CD14-positive monocyte (primary cell): ENCODE measurements at regions not wholly inside any gene's neighbourhood (a gene's known extent, or its start where the extent isn't known, plus 50 kb on each side); places are given as distances from the start of the nearest gene placed in this dataset.

Experiments used
- DNase-seq, 3 donors: peaks; one replicate each; pipeline ENCODE4 v3.0.0-alpha.2; 2011 to 2022
- H2AFZ ChIP-seq: 2 replicates; pipeline ENCODE4 v1.6.0; 2012; ENCODE audit warnings: mild to moderate bottlenecking, low read depth, low read length, inconsistent platforms; ENCODE audit not compliant: insufficient read depth, poor library complexity, severe bottlenecking
- H3K27ac ChIP-seq, 2 donors: 1 replicate in 1 of 2; 2 replicates in 1 of 2; pipeline ENCODE4 v1.5.1; 2012 to 2013; ENCODE audit warnings: low read length in 2 of 2, control low read depth in 1 of 2, inconsistent platforms in 1 of 2, low read depth in 1 of 2, mild to moderate bottlenecking in 1 of 2
- H3K27me3 ChIP-seq, 2 donors: one replicate each; pipeline versions ENCODE4 v1.6.0 to v1.6.1; 2011 to 2013; ENCODE audit warnings: low read length in 2 of 2; ENCODE audit not compliant: control insufficient read depth in 2 of 2, insufficient read depth in 2 of 2
- H3K36me3 ChIP-seq, 2 donors: replicated peaks in 1 of 2; 1 replicate in 1 of 2; 2 replicates in 1 of 2; pipeline versions ENCODE4 v1.5.1 to v1.6.1; 2012 to 2013; ENCODE audit warnings: low read length in 2 of 2, control low read depth in 1 of 2, inconsistent platforms in 1 of 2, mild to moderate bottlenecking in 1 of 2; ENCODE audit not compliant: insufficient read depth in 2 of 2, control insufficient read depth in 1 of 2
- H3K4me1 ChIP-seq, 2 donors: 1 replicate in 1 of 2; 2 replicates in 1 of 2; pipeline versions ENCODE4 v1.5.1 to v1.6.1; 2012 to 2013; ENCODE audit warnings: low read length in 2 of 2, control low read depth in 1 of 2, inconsistent platforms in 1 of 2, mild to moderate bottlenecking in 1 of 2, moderate library complexity in 1 of 2; ENCODE audit not compliant: insufficient read depth in 2 of 2, control insufficient read depth in 1 of 2
- H3K4me2 ChIP-seq: replicated peaks from 2 replicates; pipeline ENCODE3; 2012; ENCODE audit warnings: low read length, moderate library complexity, mild to moderate bottlenecking; ENCODE audit not compliant: poor library complexity, severe bottlenecking; ENCODE audit errors: extremely low read depth
- H3K4me3 ChIP-seq, 3 experiments: fragments of 200-600 bp in 1 of 3; sonication (generic) in 1 of 3; replicated peaks in 1 of 3; 1 replicate in 2 of 3; 2 replicates in 1 of 3; pipeline ENCODE4 v1.5.1; 2011 to 2013; ENCODE audit warnings: low read length in 3 of 3, mild to moderate bottlenecking in 3 of 3, control low read depth in 2 of 3, low read depth in 2 of 3, inconsistent platforms in 1 of 3, moderate library complexity in 1 of 3
- H3K79me2 ChIP-seq: 2 replicates; pipeline ENCODE4 v1.6.0; 2012; ENCODE audit warnings: mild to moderate bottlenecking, control low read depth, inconsistent platforms, low read length, moderate library complexity; ENCODE audit not compliant: insufficient read depth
- H3K9ac ChIP-seq: 2 replicates; pipeline ENCODE4 v1.6.0; 2017; ENCODE audit warnings: low read length, mild to moderate bottlenecking; ENCODE audit not compliant: insufficient read depth, poor library complexity, severe bottlenecking
- H3K9me3 ChIP-seq, 2 donors: replicated peaks in 1 of 2; 1 replicate in 1 of 2; 2 replicates in 1 of 2; pipeline versions ENCODE4 v1.5.1 to v1.6.1; 2012 to 2013; ENCODE audit warnings: low read length in 2 of 2, control low read depth in 1 of 2; ENCODE audit not compliant: control insufficient read depth in 1 of 2, insufficient read depth in 1 of 2
- H4K20me1 ChIP-seq: 2 replicates; pipeline ENCODE4 v1.6.0; 2012; ENCODE audit warnings: mild to moderate bottlenecking, low read length, control low read depth, moderate library complexity; ENCODE audit not compliant: insufficient read depth
- H3K27ac Mint-ChIP-seq, 7 donors: one replicate each; pipeline ENCODE4 v1.8.0; 2020; ENCODE audit warnings: mild to moderate bottlenecking in 7 of 7, mixed read lengths in 7 of 7, moderate library complexity in 6 of 7, inconsistent platforms in 2 of 7
- H3K27me3 Mint-ChIP-seq, 3 donors: one replicate each; pipeline ENCODE4 v1.8.0; 2021 to 2022; ENCODE audit warnings: low read depth in 3 of 3, mild to moderate bottlenecking in 3 of 3, mixed read lengths in 3 of 3, moderate library complexity in 3 of 3, inconsistent platforms in 1 of 3
- H3K36me3 Mint-ChIP-seq, 2 donors: one replicate each; pipeline ENCODE4 v1.8.0; 2020; ENCODE audit warnings: mixed read lengths in 2 of 2, inconsistent platforms in 1 of 2, mild to moderate bottlenecking in 1 of 2
- H3K4me1 Mint-ChIP-seq: one replicate; pipeline ENCODE4 v1.8.0; 2020; ENCODE audit warnings: mild to moderate bottlenecking, mixed read lengths
- H3K4me3 Mint-ChIP-seq, 2 donors: one replicate each; pipeline ENCODE4 v1.8.0; 2020; ENCODE audit warnings: mild to moderate bottlenecking in 2 of 2, mixed read lengths in 2 of 2, moderate library complexity in 1 of 2
- H3K9me3 Mint-ChIP-seq, 7 donors: one replicate each; pipeline ENCODE4 v1.8.0; 2020 to 2022; ENCODE audit warnings: mixed read lengths in 7 of 7, mild to moderate bottlenecking in 6 of 7, moderate library complexity in 6 of 7, inconsistent platforms in 2 of 7
- CTCF ChIP-seq: fragments of 200-600 bp; IDR thresholded peaks from one replicate; pipeline ENCODE4 v1.8.0; 2022; ENCODE audit warnings: antibody characterized with exemption, mild to moderate bottlenecking
- WGBS: methylation state at CpG from one replicate; pipeline ENCODE4 v1.1.5; 2013; ENCODE audit warnings: missing lambda C conversion rate; ENCODE audit not compliant: insufficient coverage; 5-methylcytosine and 5-hydroxymethylcytosine counted together
- intact Hi-C, 2 donors: fragments of 100-400 bp; cut with micrococcal nuclease; formaldehyde crosslinking; loops; one replicate each; pipeline versions ENCODE4 v1.15.0 to v1.15.1; 2023

DNA sequence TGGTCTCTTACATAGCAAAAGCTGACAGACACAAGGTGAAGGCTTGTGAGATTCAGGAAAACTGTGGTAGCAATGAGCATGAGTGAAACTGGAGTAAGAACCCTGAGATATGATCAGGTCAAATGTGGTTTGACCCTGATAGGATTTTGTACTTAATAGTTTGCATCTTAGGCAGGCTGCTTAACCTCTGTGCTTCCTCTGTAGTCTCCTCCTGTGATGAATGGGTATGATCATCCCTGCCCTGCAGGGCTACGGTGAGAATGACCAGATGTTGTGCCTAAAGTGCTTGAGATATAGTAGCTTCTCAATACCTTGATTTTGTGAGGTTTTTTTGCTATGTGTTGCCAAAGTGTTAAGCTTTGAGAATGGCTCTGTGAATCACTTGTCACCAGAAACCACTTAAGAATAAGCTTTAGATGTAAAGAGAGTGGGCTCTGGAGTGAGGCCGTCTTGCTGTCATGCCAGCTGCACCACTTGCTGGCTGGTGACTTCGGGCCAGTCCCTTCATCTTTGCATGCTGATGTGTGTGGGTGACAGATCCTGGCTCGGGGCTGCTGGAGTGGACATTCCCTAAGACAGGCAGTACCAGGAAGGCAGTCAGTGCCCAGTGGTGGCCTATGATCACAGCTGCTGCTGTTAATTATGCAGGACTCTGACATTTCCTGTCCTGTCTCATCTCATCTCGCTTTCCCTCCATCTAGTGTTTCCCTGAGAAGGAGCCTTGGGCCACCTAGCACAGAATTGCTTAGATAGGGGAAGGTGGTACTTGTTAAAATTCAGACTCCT lies 254.7 kb downstream of the NFATC2 start:
- no peak for TF ChIP-seq CTCF
- DNase-seq: no peak
- Histone ChIP-seq H3K4me2 (no peak overlapping the region), H2AFZ (no peak overlapping the region), H3K27ac (no peak overlapping the region), H3K9me3 (peaks cover 0 to 3% of the 10 kb centered on the region in 2 donors), H3K27me3 (peaks cover 0 to 2% of the 10 kb centered on the region in 2 donors), H3K9ac (no peak overlapping the region), H4K20me1 (no peaks in the 10 kb centered on the region), H3K36me3 (no peaks in the 10 kb centered on the region), H3K4me1 (no peaks in the 10 kb centered on the region), H3K79me2 (no peaks in the 10 kb centered on the region), H3K4me3 (no peak overlapping the region)
- 90% methylated on average over 4 of the region's 5 CpGs for WGBS
- Mint-ChIP-seq H3K4me1 (no peaks in the 10 kb centered on the region), H3K27ac (no peak overlapping the region), H3K36me3 (no peaks in the 10 kb centered on the region), H3K9me3 (peaks cover 0 to 10% (median 2%) of the 10 kb centered on the region in 7 donors), H3K27me3 (peaks cover 1 to 5% (median 2%) of the 10 kb centered on the region in 3 donors), H3K4me3 (no peak overlapping the region)
- intact Hi-C loops: no loop called here

- WGBS: no CpG with 5 or more reads among the region's 1 CpG
- Histone ChIP-seq H3K9ac (no peak overlapping the region), H3K36me3 (no peaks in the 10 kb centered on the region), H3K79me2 (no peaks in the 10 kb centered on the region), H3K4me3 (no peak overlapping the region), H3K9me3 (no peaks in the 10 kb centered on the region), H3K27me3 (peaks cover 0 to 2% of the 10 kb centered on the region in 2 donors), H4K20me1 (no peaks in the 10 kb centered on the region), H3K4me1 (no peaks in the 10 kb centered on the region), H3K4me2 (no peak overlapping the region), H2AFZ (no peak overlapping the region), H3K27ac (no peak overlapping the region)
- Mint-ChIP-seq H3K27me3 (peaks cover 1 to 4% (median 2%) of the 10 kb centered on the region in 3 donors), H3K27ac (no peak overlapping the region), H3K4me1 (no peaks in the 10 kb centered on the region), H3K9me3 (peaks cover 0 to 4% (median 2%) of the 10 kb centered on the region in 7 donors), H3K36me3 (no peaks in the 10 kb centered on the region), H3K4me3 (no peak overlapping the region)
- intact Hi-C loops: no loop called here
- DNase-seq: no peak
- TF ChIP-seq CTCF: no peak
These were observed 255.8 kb downstream of the NFATC2 start for GRCh38 chr20:51286758-51287157.
